ENCODE measurements at regions not wholly inside any gene's neighbourhood (a gene's known extent, or its start where the extent isn't known, plus 50 kb on each side); places are given as distances from the start of the nearest gene placed in this dataset.

GRCh38 chr4:170580651-170581050 lies 490.9 kb upstream of the AADAT start:
- Histone ChIP-seq H3K9me3 (ENCODE audit: insufficient read depth, low read depth, low read length) (no peaks in the 10 kb centered on the region), H2BK5ac (ENCODE audit: low read depth, low read length, poor library complexity) (no peak overlapping the region), H3K79me2 (ENCODE audit: control insufficient read depth, insufficient read depth, low read length, poor library complexity) (no peaks in the 10 kb centered on the region), H4K91ac (ENCODE audit: low read depth, low read length) (no peak overlapping the region), H3K36me3 (ENCODE audit: control insufficient read depth in 1 of 2, insufficient read depth in 2 of 2, low read length in 2 of 2) (no peaks in the 10 kb centered on the region), H2BK12ac (ENCODE audit: low read length) (no peak overlapping the region), H3K27me3 (ENCODE audit: insufficient read depth, low read length) (no peaks in the 10 kb centered on the region), H2BK120ac (ENCODE audit: insufficient read depth, low read length, poor library complexity) (no peak overlapping the region), H3K4me3 (ENCODE audit: low read depth, low read length) (no peak overlapping the region), H3K9ac (ENCODE audit: low read length) (no peak overlapping the region), H3K4me1 (ENCODE audit: control insufficient read depth in 1 of 2, insufficient read depth in 2 of 2, low read length in 2 of 2) (no peaks in the 10 kb centered on the region), H3K27ac (ENCODE audit: low read depth, low read length) (no peak overlapping the region), H3K4me2 (ENCODE audit: low read length) (no peak overlapping the region), H3K23ac (ENCODE audit: low read length) (no peak overlapping the region), H2AK5ac (ENCODE audit: low read length) (no peak overlapping the region), H3K79me1 (ENCODE audit: low read length) (no peaks in the 10 kb centered on the region), H3K14ac (ENCODE audit: low read length) (no peak overlapping the region), H3K18ac (ENCODE audit: low read length) (no peak overlapping the region), H4K8ac (ENCODE audit: low read depth, low read length) (no peak overlapping the region), H2AFZ (ENCODE audit: insufficient read depth, low read length, poor library complexity) (no peak overlapping the region), H4K12ac (ENCODE audit: low read depth, low read length) (no peak overlapping the region), H3K4ac (ENCODE audit: low read depth, low read length) (no peak overlapping the region)
- DNase-seq: no peak
- WGBS (ENCODE audit: extremely low coverage, insufficient coverage, insufficient read length): no CpG with 5 or more reads among the region's 2 CpGs

GRCh38 chr4:170538821-170539473 lies 449.2 kb upstream of the AADAT start:
- Histone ChIP-seq H3K9ac (ENCODE audit: low read length) (no peak overlapping the region), H2BK5ac (ENCODE audit: low read depth, low read length, poor library complexity) (no peak overlapping the region), H2AFZ (ENCODE audit: insufficient read depth, low read length, poor library complexity) (no peak overlapping the region), H3K4me2 (ENCODE audit: low read length) (no peak overlapping the region), H2BK120ac (ENCODE audit: insufficient read depth, low read length, poor library complexity) (no peak overlapping the region), H2AK5ac (ENCODE audit: low read length) (no peak overlapping the region), H3K23ac (ENCODE audit: low read length) (no peak overlapping the region), H3K9me3 (ENCODE audit: insufficient read depth, low read depth, low read length) (no peaks in the 10 kb centered on the region), H3K27ac (ENCODE audit: low read depth, low read length) (no peak overlapping the region), H3K4me1 (ENCODE audit: control insufficient read depth in 1 of 2, insufficient read depth in 2 of 2, low read length in 2 of 2) (no peaks in the 10 kb centered on the region), H2BK12ac (ENCODE audit: low read length) (no peak overlapping the region), H4K8ac (ENCODE audit: low read depth, low read length) (no peak overlapping the region), H4K12ac (ENCODE audit: low read depth, low read length) (no peak overlapping the region), H3K79me1 (ENCODE audit: low read length) (no peaks in the 10 kb centered on the region), H4K91ac (ENCODE audit: low read depth, low read length) (no peak overlapping the region), H3K4me3 (ENCODE audit: low read depth, low read length) (no peak overlapping the region), H3K79me2 (ENCODE audit: control insufficient read depth, insufficient read depth, low read length, poor library complexity) (no peaks in the 10 kb centered on the region), H3K18ac (ENCODE audit: low read length) (no peak overlapping the region), H3K4ac (ENCODE audit: low read depth, low read length) (no peak overlapping the region), H3K14ac (ENCODE audit: low read length) (no peak overlapping the region), H3K27me3 (ENCODE audit: insufficient read depth, low read length) (no peaks in the 10 kb centered on the region), H3K36me3 (ENCODE audit: control insufficient read depth in 1 of 2, insufficient read depth in 2 of 2, low read length in 2 of 2) (no peaks in the 10 kb centered on the region)
- no peak for DNase-seq

DNA sequence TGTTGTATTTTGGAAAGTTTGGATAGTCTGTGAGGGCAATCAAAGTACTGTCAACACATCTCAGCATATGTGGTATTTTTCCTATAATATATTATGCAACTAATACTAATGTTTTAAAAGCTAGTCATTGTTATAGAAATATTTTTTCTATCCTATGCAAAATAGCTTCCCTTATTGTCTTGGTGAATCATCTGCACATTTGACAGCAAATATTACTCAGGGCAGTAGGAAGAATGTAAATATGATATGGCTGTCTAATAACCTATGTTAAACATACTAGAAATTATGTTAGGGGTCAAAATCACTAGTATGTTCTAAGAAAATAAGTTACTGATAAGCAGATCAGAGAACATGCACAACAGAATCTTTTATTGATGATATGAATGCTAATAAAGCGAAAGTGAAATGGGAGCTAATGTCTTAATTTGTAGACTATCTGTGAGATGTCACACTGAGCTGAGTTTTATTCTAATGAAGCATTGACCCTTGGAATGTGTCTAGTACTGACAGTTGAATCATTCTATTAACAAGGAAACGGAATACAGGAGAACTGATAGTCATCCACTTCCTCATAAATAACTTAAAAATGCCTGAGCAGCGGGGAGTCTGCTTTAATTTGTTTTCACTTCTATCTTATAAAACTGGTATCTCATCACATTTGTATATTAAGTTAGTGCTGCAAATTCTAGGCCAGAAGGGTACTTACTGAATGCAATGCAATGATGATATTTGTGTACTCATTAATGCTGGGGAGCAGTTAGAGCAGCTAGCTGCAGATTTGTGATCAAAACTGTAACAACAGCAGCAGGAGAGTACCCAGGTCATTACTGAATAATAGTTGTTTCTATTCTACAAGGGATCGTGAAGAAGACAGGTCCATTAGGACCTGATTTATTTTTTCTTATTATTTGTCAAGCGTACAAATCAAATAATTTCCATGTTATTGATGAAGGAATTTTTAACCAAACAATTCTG lies 440.3 kb upstream of the AADAT start:
- no peak overlapping the region for H2BK120ac ChIP-seq (ENCODE audit: insufficient read depth, low read length, poor library complexity)
- no peaks in the 10 kb centered on the region for H3K4me1 ChIP-seq (ENCODE audit: control insufficient read depth in 1 of 2, insufficient read depth in 2 of 2, low read length in 2 of 2)
- H3K9ac ChIP-seq (ENCODE audit: low read length): no peak overlapping the region
- no peaks in the 10 kb centered on the region for H3K36me3 ChIP-seq (ENCODE audit: control insufficient read depth in 1 of 2, insufficient read depth in 2 of 2, low read length in 2 of 2)
- H3K4ac ChIP-seq (ENCODE audit: low read depth, low read length): no peak overlapping the region
- H2BK5ac ChIP-seq (ENCODE audit: low read depth, low read length, poor library complexity): no peak overlapping the region
- DNase-seq: no peak
- no peaks in the 10 kb centered on the region for H3K79me1 ChIP-seq (ENCODE audit: low read length)
- no peak overlapping the region for H2BK12ac ChIP-seq (ENCODE audit: low read length)
- no peak overlapping the region for H3K4me3 ChIP-seq (ENCODE audit: low read depth, low read length)
- H4K91ac ChIP-seq (ENCODE audit: low read depth, low read length): no peak overlapping the region
- no peak overlapping the region for H4K12ac ChIP-seq (ENCODE audit: low read depth, low read length)
- no peak overlapping the region for H4K8ac ChIP-seq (ENCODE audit: low read depth, low read length)
- no peaks in the 10 kb centered on the region for H3K27me3 ChIP-seq (ENCODE audit: insufficient read depth, low read length)
- H3K14ac ChIP-seq (ENCODE audit: low read length): no peak overlapping the region
- no peak overlapping the region for H2AFZ ChIP-seq (ENCODE audit: insufficient read depth, low read length, poor library complexity)
- no peaks in the 10 kb centered on the region for H3K79me2 ChIP-seq (ENCODE audit: control insufficient read depth, insufficient read depth, low read length, poor library complexity)
- no peak overlapping the region for H3K23ac ChIP-seq (ENCODE audit: low read length)
- no peak overlapping the region for H3K4me2 ChIP-seq (ENCODE audit: low read length)
- no peak overlapping the region for H3K27ac ChIP-seq (ENCODE audit: low read depth, low read length)
- H2AK5ac ChIP-seq (ENCODE audit: low read length): no peak overlapping the region
- H3K9me3 ChIP-seq (ENCODE audit: insufficient read depth, low read depth, low read length): no peaks in the 10 kb centered on the region
- H3K18ac ChIP-seq (ENCODE audit: low read length): no peak overlapping the region
- no CpG with 5 or more reads among the region's 5 CpGs for WGBS (ENCODE audit: extremely low coverage, insufficient coverage, insufficient read length)

DNA sequence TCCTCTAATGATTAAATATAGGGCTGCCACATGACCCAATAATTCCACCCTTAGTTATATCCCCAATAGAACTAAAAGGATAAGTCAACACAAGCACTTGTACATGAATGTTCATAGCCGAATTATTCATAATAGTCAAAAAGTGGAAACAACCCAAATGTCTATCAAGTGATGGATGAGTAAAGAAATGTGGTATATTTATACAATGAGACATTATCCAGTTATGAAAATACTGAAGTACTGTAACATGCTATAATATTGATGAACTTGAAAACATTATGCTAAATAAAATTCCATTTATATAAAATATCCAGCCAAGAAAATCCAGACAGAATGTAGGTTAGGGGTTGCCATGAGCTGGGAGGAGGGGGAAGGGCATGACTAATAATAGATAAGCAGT lies 436.7 kb upstream of the AADAT start:
- H3K9ac ChIP-seq (ENCODE audit: low read length): no peak overlapping the region
- H3K79me1 ChIP-seq (ENCODE audit: low read length): no peaks in the 10 kb centered on the region
- no CpG with 5 or more reads among the region's 1 CpG for WGBS (ENCODE audit: extremely low coverage, insufficient coverage, insufficient read length)
- H2AK5ac ChIP-seq (ENCODE audit: low read length): no peak overlapping the region
- H3K23ac ChIP-seq (ENCODE audit: low read length): no peak overlapping the region
- H4K91ac ChIP-seq (ENCODE audit: low read depth, low read length): no peak overlapping the region
- H2AFZ ChIP-seq (ENCODE audit: insufficient read depth, low read length, poor library complexity): no peak overlapping the region
- H3K4ac ChIP-seq (ENCODE audit: low read depth, low read length): no peak overlapping the region
- H2BK12ac ChIP-seq (ENCODE audit: low read length): no peak overlapping the region
- H3K79me2 ChIP-seq (ENCODE audit: control insufficient read depth, insufficient read depth, low read length, poor library complexity): no peaks in the 10 kb centered on the region
- no peaks in the 10 kb centered on the region for H3K27me3 ChIP-seq (ENCODE audit: insufficient read depth, low read length)
- no peak for DNase-seq
- H3K4me2 ChIP-seq (ENCODE audit: low read length): no peak overlapping the region
- H3K9me3 ChIP-seq (ENCODE audit: insufficient read depth, low read depth, low read length): no peaks in the 10 kb centered on the region
- no peak overlapping the region for H3K4me3 ChIP-seq (ENCODE audit: low read depth, low read length)
- H3K4me1 ChIP-seq (ENCODE audit: control insufficient read depth in 1 of 2, insufficient read depth in 2 of 2, low read length in 2 of 2): no peaks in the 10 kb centered on the region
- H4K8ac ChIP-seq (ENCODE audit: low read depth, low read length): no peak overlapping the region
- no peak overlapping the region for H3K27ac ChIP-seq (ENCODE audit: low read depth, low read length)
- H2BK120ac ChIP-seq (ENCODE audit: insufficient read depth, low read length, poor library complexity): no peak overlapping the region
- H3K18ac ChIP-seq (ENCODE audit: low read length): no peak overlapping the region
- H3K14ac ChIP-seq (ENCODE audit: low read length): no peak overlapping the region
- H3K36me3 ChIP-seq (ENCODE audit: control insufficient read depth in 1 of 2, insufficient read depth in 2 of 2, low read length in 2 of 2): no peaks in the 10 kb centered on the region
- no peak overlapping the region for H2BK5ac ChIP-seq (ENCODE audit: low read depth, low read length, poor library complexity)
- no peak overlapping the region for H4K12ac ChIP-seq (ENCODE audit: low read depth, low read length)
